H9 (cell line): ENCODE measurements at regions not wholly inside any gene's neighbourhood (a gene's known extent, or its start where the extent isn't known, plus 50 kb on each side); places are given as distances from the start of the nearest gene placed in this dataset.

Source experiments
- DNase-seq: peaks from one replicate; pipeline ENCODE4 v3.0.0-alpha.2; 2017
- H2AFZ ChIP-seq: one replicate; pipeline ENCODE4 v1.6.1; 2013; ENCODE audit warnings: mild to moderate bottlenecking, low read length, control low read depth, moderate library complexity
- H2AK5ac ChIP-seq: 2 replicates; pipeline ENCODE4 v1.6.1; 2013; ENCODE audit warnings: low read length, control low read depth, mixed read lengths; ENCODE audit not compliant: insufficient read length
- H2BK120ac ChIP-seq: one replicate; pipeline ENCODE4 v1.6.1; 2013; ENCODE audit warnings: low read depth, mild to moderate bottlenecking, low read length, control low read depth, inconsistent platforms; ENCODE audit not compliant: poor library complexity, severe bottlenecking
- H2BK12ac ChIP-seq: 2 replicates; pipeline ENCODE4 v1.6.1; 2013; ENCODE audit warnings: low read length, control low read depth, mixed read lengths, low read depth; ENCODE audit not compliant: insufficient read length
- H2BK15ac ChIP-seq: 2 replicates; pipeline ENCODE4 v1.6.1; 2013; ENCODE audit warnings: low read depth, low read length, control low read depth
- H2BK20ac ChIP-seq: one replicate; pipeline ENCODE4 v1.6.1; 2013; ENCODE audit warnings: low read depth, mild to moderate bottlenecking, low read length, control low read depth, inconsistent platforms; ENCODE audit not compliant: poor library complexity, severe bottlenecking
- H2BK5ac ChIP-seq: 2 replicates; pipeline ENCODE4 v1.6.1; 2013; ENCODE audit warnings: low read length, control low read depth, mixed read lengths; ENCODE audit not compliant: insufficient read length
- H3K14ac ChIP-seq: 2 replicates; pipeline ENCODE4 v1.6.1; 2013; ENCODE audit warnings: low read length, control low read depth; ENCODE audit not compliant: insufficient read depth
- H3K18ac ChIP-seq: 2 replicates; pipeline ENCODE4 v1.6.1; 2013; ENCODE audit warnings: low read depth, mild to moderate bottlenecking, mixed read lengths, low read length, control low read depth; ENCODE audit not compliant: insufficient read length
- H3K23ac ChIP-seq: 2 replicates; pipeline ENCODE4 v1.6.1; 2013; ENCODE audit warnings: low read length, control low read depth, mixed read lengths, low read depth; ENCODE audit not compliant: insufficient read length
- H3K23me2 ChIP-seq: 2 replicates; pipeline ENCODE4 v1.6.1; 2013; ENCODE audit warnings: low read depth, mild to moderate bottlenecking, mixed read lengths, low read length, control low read depth; ENCODE audit not compliant: insufficient read length, poor library complexity, severe bottlenecking
- H3K27ac ChIP-seq: 2 replicates; pipeline ENCODE4 v1.5.1; 2013; ENCODE audit warnings: low read length, control low read depth, mixed read lengths, low read depth; ENCODE audit not compliant: insufficient read length
- H3K27me3 ChIP-seq: 2 replicates; pipeline ENCODE4 v1.6.1; 2013; ENCODE audit warnings: low read length, control low read depth, inconsistent platforms; ENCODE audit not compliant: insufficient read depth
- H3K4ac ChIP-seq: 2 replicates; pipeline ENCODE4 v1.6.1; 2013; ENCODE audit warnings: low read depth, mild to moderate bottlenecking, control low read depth, inconsistent platforms, low read length, moderate library complexity
- H3K4me1 ChIP-seq: 2 replicates; pipeline ENCODE4 v1.6.1; 2013; ENCODE audit warnings: low read length, control low read depth, inconsistent platforms; ENCODE audit not compliant: insufficient read depth
- H3K4me2 ChIP-seq: 2 replicates; pipeline ENCODE4 v1.6.1; 2013; ENCODE audit warnings: low read length, control low read depth, mixed read lengths; ENCODE audit not compliant: insufficient read length, insufficient read depth
- H3K56ac ChIP-seq: 2 replicates; pipeline ENCODE4 v1.6.1; 2013; ENCODE audit warnings: low read depth, mild to moderate bottlenecking, mixed read lengths, low read length, control low read depth; ENCODE audit not compliant: insufficient read length
- H3K79me1 ChIP-seq: 2 replicates; pipeline ENCODE4 v1.6.1; 2013; ENCODE audit warnings: low read depth, mild to moderate bottlenecking, moderate library complexity, low read length, control low read depth, inconsistent platforms; ENCODE audit not compliant: insufficient read depth, poor library complexity, severe bottlenecking
- H3K79me2 ChIP-seq: 2 replicates; pipeline ENCODE4 v1.6.1; 2013; ENCODE audit warnings: low read length, control low read depth, inconsistent platforms; ENCODE audit not compliant: insufficient read depth
- H3K9ac ChIP-seq: 2 replicates; pipeline ENCODE4 v1.6.1; 2013; ENCODE audit warnings: low read length, control low read depth, mixed read lengths; ENCODE audit not compliant: insufficient read length; ENCODE audit errors: extremely low read depth
- H3K9me3 ChIP-seq: one replicate; pipeline ENCODE4 v1.6.1; 2013; ENCODE audit warnings: low read depth, low read length, inconsistent platforms; ENCODE audit not compliant: control insufficient read depth
- H3T11ph ChIP-seq: one replicate; pipeline ENCODE4 v1.6.1; 2013; ENCODE audit warnings: mild to moderate bottlenecking, low read length, control low read depth, inconsistent platforms
- H4K20me1 ChIP-seq: one replicate; pipeline ENCODE4 v1.6.1; 2013; ENCODE audit not compliant: control insufficient read depth, insufficient read length, insufficient read depth
- H4K5ac ChIP-seq: 2 replicates; pipeline ENCODE4 v1.6.1; 2013; ENCODE audit warnings: low read depth, mild to moderate bottlenecking, mixed read lengths, low read length, control low read depth; ENCODE audit not compliant: insufficient read length
- H4K8ac ChIP-seq: replicated peaks from 2 replicates; pipeline ENCODE4 v1.6.1; 2013; ENCODE audit warnings: low read length, control low read depth, mixed read lengths, low read depth; ENCODE audit not compliant: insufficient read length
- H4K91ac ChIP-seq: 2 replicates; pipeline ENCODE4 v1.6.1; 2013; ENCODE audit warnings: low read depth, mild to moderate bottlenecking, moderate library complexity, mixed read lengths, low read length, control low read depth; ENCODE audit not compliant: insufficient read length
- H3K27ac Mint-ChIP-seq, 3 experiments: 2 replicates in 2 of 3; 3 replicates in 1 of 3; pipeline ENCODE4 v1.8.0; 2020 to 2021; ENCODE audit warnings: mixed read lengths in 3 of 3, mild to moderate bottlenecking in 1 of 3, moderate library complexity in 1 of 3
- H3K27me3 Mint-ChIP-seq: 2 replicates; pipeline ENCODE4 v1.8.0; 2021; ENCODE audit warnings: low read depth, mild to moderate bottlenecking, moderate library complexity, mixed read lengths
- H3K36me3 Mint-ChIP-seq, 3 experiments: 2 replicates in 2 of 3; 3 replicates in 1 of 3; pipeline ENCODE4 v1.8.0; 2020 to 2021; ENCODE audit warnings: low read depth in 3 of 3, mixed read lengths in 3 of 3; ENCODE audit not compliant: insufficient read depth in 1 of 3
- H3K4me1 Mint-ChIP-seq, 2 experiments: 2 replicates each; pipeline ENCODE4 v1.8.0; 2020; ENCODE audit warnings: mixed read lengths in 2 of 2
- H3K4me3 Mint-ChIP-seq, 2 experiments: 2 replicates in 1 of 2; 3 replicates in 1 of 2; pipeline ENCODE4 v1.8.0; 2020 to 2021; ENCODE audit warnings: mild to moderate bottlenecking in 2 of 2, mixed read lengths in 2 of 2, moderate library complexity in 1 of 2
- H3K9me3 Mint-ChIP-seq, 2 experiments: 2 replicates in 1 of 2; 3 replicates in 1 of 2; pipeline ENCODE4 v1.8.0; 2020; ENCODE audit warnings: mild to moderate bottlenecking in 2 of 2, mixed read lengths in 2 of 2, moderate library complexity in 1 of 2
- CTCF ChIP-seq: fragments of 200-600 bp; sonication (generic); conservative IDR thresholded peaks from 3 replicates; pipeline ENCODE4 v1.8.0; 2021; ENCODE audit warnings: antibody characterized with exemption, mild to moderate bottlenecking
- WGBS: extraction: QIAGEN DNeasy Blood & Tissue Kit; methylation state at CpG from one replicate; pipeline ENCODE4 v1.1.7; 2013; ENCODE audit warnings: missing lambda C conversion rate, low lambda C conversion rate, mixed read lengths; ENCODE audit not compliant: insufficient read length; ENCODE audit errors: extremely low coverage; 5-methylcytosine and 5-hydroxymethylcytosine counted together

- Histone ChIP-seq H3K56ac (no peak overlapping the region), H2BK5ac (no peak overlapping the region), H3K23me2 (no peaks in the 10 kb centered on the region), H2BK12ac (no peak overlapping the region), H4K8ac (no peak overlapping the region), H2AK5ac (no peak overlapping the region), H3K4me2 (no peak overlapping the region), H3K9me3 (no peaks in the 10 kb centered on the region), H3K4ac (no peak overlapping the region), H3K23ac (no peak overlapping the region), H3K14ac (no peak overlapping the region), H4K91ac (no peak overlapping the region), H2AFZ (no peak overlapping the region), H3K9ac (no peak overlapping the region), H3K18ac (no peak overlapping the region), H4K20me1 (no peaks in the 10 kb centered on the region), H3T11ph (no peak overlapping the region), H3K79me1 (no peaks in the 10 kb centered on the region), H3K4me1 (no peaks in the 10 kb centered on the region), H4K5ac (no peak overlapping the region), H2BK120ac (no peak overlapping the region), H3K27me3 (no peaks in the 10 kb centered on the region), H3K79me2 (no peaks in the 10 kb centered on the region), H2BK15ac (no peak overlapping the region), H3K27ac (no peak overlapping the region), H2BK20ac (no peak overlapping the region)
- WGBS, result no CpG with 5 or more reads among the region's 4 CpGs
- no peaks in the 10 kb centered on the region for H3K9me3 Mint-ChIP-seq
- H3K4me1 Mint-ChIP-seq, result no peaks in the 10 kb centered on the region
- H3K36me3 Mint-ChIP-seq, result no peaks in the 10 kb centered on the region
- no peak for TF ChIP-seq CTCF
- H3K27ac Mint-ChIP-seq, result no peak overlapping the region
- H3K27me3 Mint-ChIP-seq, result no peaks in the 10 kb centered on the region
- DNase-seq, result no peak
- H3K4me3 Mint-ChIP-seq, result no peak overlapping the region
Observed at GRCh38 chr18:39415471-39415870, 1849.9 kb upstream of the CELF4 start.
